OCI-LY7 (cell line): ENCODE measurements at regions not wholly inside any gene's neighbourhood (a gene's known extent, or its start where the extent isn't known, plus 50 kb on each side); places are given as distances from the start of the nearest gene placed in this dataset.

Experiments
- BruUV-seq: library from RNA; stranded (reverse); fragments of 400-500 nt; replicated peaks from 2 replicates; lab custom pipeline; 2021; lab: Mats Ljungman, UMichigan
- CTCF ChIA-PET: fragments of 300-600 bp; sonication (Branson Sonifier 250); formaldehyde crosslinking; loops from one replicate; lab custom pipeline; 2022; ENCODE audit warnings: antibody characterized with exemption; ENCODE audit not compliant: unreplicated experiment; lab: Charles Lee
- POLR2A ChIA-PET: fragments of 300-600 bp; sonication (Branson Sonifier 250); formaldehyde crosslinking; loops from one replicate; lab custom pipeline; 2022; ENCODE audit warnings: antibody characterized with exemption; lab: Charles Lee
- DNase-seq: peaks from one replicate; pipeline ENCODE4 v3.0.0-alpha.2; 2015; ENCODE audit warnings: low spot score
- H2AFZ ChIP-seq: fragments of 200-600 bp; sonication (generic), shearing (Covaris generic); 2 replicates; pipeline ENCODE4 v1.6.1; 2014; ENCODE audit warnings: mild to moderate bottlenecking, antibody characterized with exemption, low read length, moderate library complexity
- H3K27ac ChIP-seq: fragments of 200-600 bp; sonication (generic); 2 replicates; pipeline ENCODE4 v1.5.1; 2014; ENCODE audit warnings: mixed run types, low read depth, mild to moderate bottlenecking, moderate library complexity, low read length, inconsistent platforms; ENCODE audit not compliant: poor library complexity, severe bottlenecking
- H3K36me3 ChIP-seq: fragments of 200-600 bp; sonication (generic); 2 replicates; pipeline ENCODE4 v1.6.1; 2014; ENCODE audit warnings: mild to moderate bottlenecking, antibody characterized with exemption, low read length, moderate library complexity, mixed read lengths; ENCODE audit not compliant: insufficient read depth
- H3K4me1 ChIP-seq: fragments of 200-600 bp; sonication (generic); 2 replicates; pipeline ENCODE4 v1.5.1; 2014; ENCODE audit warnings: mild to moderate bottlenecking, low read length; ENCODE audit not compliant: insufficient read depth, poor library complexity, severe bottlenecking
- H3K4me2 ChIP-seq: fragments of 200-600 bp; sonication (generic); 2 replicates; pipeline ENCODE4 v1.6.1; 2014; ENCODE audit warnings: mild to moderate bottlenecking, low read length
- H3K4me3 ChIP-seq: fragments of 200-600 bp; sonication (generic); 2 replicates; pipeline ENCODE4 v1.5.1; 2014; ENCODE audit warnings: mild to moderate bottlenecking, low read depth, low read length; ENCODE audit not compliant: poor library complexity, severe bottlenecking
- H3K79me2 ChIP-seq: fragments of 200-600 bp; sonication (generic); 2 replicates; pipeline ENCODE4 v1.6.1; 2016; ENCODE audit warnings: low read depth, mild to moderate bottlenecking, low read length, moderate library complexity, mixed read lengths; ENCODE audit not compliant: insufficient read depth
- H3K9me2 ChIP-seq: fragments of 200-600 bp; sonication (generic); 2 replicates; pipeline ENCODE4 v1.6.1; 2016; ENCODE audit warnings: mild to moderate bottlenecking, low read length, mixed read lengths; ENCODE audit not compliant: insufficient read depth
- H3K9me3 ChIP-seq: fragments of 200-600 bp; sonication (generic); 2 replicates; pipeline ENCODE4 v1.6.1; 2014; ENCODE audit warnings: mild to moderate bottlenecking, mixed run types, low read length, mixed read lengths
- H4K20me1 ChIP-seq: fragments of 200-600 bp; sonication (generic); 2 replicates; pipeline ENCODE4 v1.6.1; 2014; ENCODE audit warnings: mild to moderate bottlenecking, antibody characterized with exemption, low read length, moderate library complexity, mixed read lengths; ENCODE audit not compliant: insufficient read depth
- EZH2phosphoT487 ChIP-seq: fragments of 200-600 bp; sonication (generic); IDR thresholded peaks from 2 replicates; pipeline ENCODE4 v1.6.1; 2018; ENCODE audit warnings: low read depth, borderline replicate concordance, mild to moderate bottlenecking, mixed run types, antibody characterized with exemption, low read length, moderate library complexity, mixed read lengths
- intact Hi-C: fragments of 100-400 bp; cut with micrococcal nuclease; formaldehyde crosslinking; loops from one replicate; pipeline ENCODE4 v1.10.0; 2022; ENCODE audit not compliant: unreplicated experiment
- TF ChIP-seq, protein P1 (sequence below): fragments of 200-600 bp; sonication (generic); conservative IDR thresholded peaks from 2 replicates; pipeline ENCODE4 v1.5.1; 2014; ENCODE audit warnings: mild to moderate bottlenecking, antibody characterized with exemption, low read length, moderate library complexity, mixed read lengths

GRCh38 chr13:37481011-37481884 lies 117.3 kb downstream of the POSTN start:
- Histone ChIP-seq H3K9me3 (no peaks in the 10 kb centered on the region), H3K4me3 (no peak overlapping the region), H3K4me2 (no peak overlapping the region), H3K4me1 (no peaks in the 10 kb centered on the region), H4K20me1 (no peaks in the 10 kb centered on the region), H2AFZ (no peak overlapping the region), H3K27ac (no peak overlapping the region), H3K79me2 (no peaks in the 10 kb centered on the region), H3K9me2 (no peaks in the 10 kb centered on the region), H3K36me3 (no peaks in the 10 kb centered on the region)
- BruUV-seq, result no TSS peak
- no peak for DNase-seq
- ChIA-PET POLR2A (no interaction called here), CTCF (no interaction called here)
- no peak for TF ChIP-seq EZH2phosphoT487
- TF ChIP-seq, protein P1, sequence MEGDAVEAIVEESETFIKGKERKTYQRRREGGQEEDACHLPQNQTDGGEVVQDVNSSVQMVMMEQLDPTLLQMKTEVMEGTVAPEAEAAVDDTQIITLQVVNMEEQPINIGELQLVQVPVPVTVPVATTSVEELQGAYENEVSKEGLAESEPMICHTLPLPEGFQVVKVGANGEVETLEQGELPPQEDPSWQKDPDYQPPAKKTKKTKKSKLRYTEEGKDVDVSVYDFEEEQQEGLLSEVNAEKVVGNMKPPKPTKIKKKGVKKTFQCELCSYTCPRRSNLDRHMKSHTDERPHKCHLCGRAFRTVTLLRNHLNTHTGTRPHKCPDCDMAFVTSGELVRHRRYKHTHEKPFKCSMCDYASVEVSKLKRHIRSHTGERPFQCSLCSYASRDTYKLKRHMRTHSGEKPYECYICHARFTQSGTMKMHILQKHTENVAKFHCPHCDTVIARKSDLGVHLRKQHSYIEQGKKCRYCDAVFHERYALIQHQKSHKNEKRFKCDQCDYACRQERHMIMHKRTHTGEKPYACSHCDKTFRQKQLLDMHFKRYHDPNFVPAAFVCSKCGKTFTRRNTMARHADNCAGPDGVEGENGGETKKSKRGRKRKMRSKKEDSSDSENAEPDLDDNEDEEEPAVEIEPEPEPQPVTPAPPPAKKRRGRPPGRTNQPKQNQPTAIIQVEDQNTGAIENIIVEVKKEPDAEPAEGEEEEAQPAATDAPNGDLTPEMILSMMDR, result no peak
- intact Hi-C loops, result no loop called here

GRCh38 chr13:37479916-37480315 lies 118.7 kb downstream of the POSTN start:
- Histone ChIP-seq H3K4me2 (no peak overlapping the region), H3K9me3 (no peaks in the 10 kb centered on the region), H3K27ac (no peak overlapping the region), H3K36me3 (no peaks in the 10 kb centered on the region), H4K20me1 (no peaks in the 10 kb centered on the region), H3K9me2 (no peaks in the 10 kb centered on the region), H3K4me1 (no peaks in the 10 kb centered on the region), H3K79me2 (no peaks in the 10 kb centered on the region), H3K4me3 (no peak overlapping the region), H2AFZ (no peak overlapping the region)
- ChIA-PET CTCF (no interaction called here), POLR2A (interaction anchor here (0.7 kb wide), 1 partner anchor 33 kb away, joined by 4 read pairs; no protein-coding TSS in a partner anchor)
- no TSS peak for BruUV-seq
- intact Hi-C loops, result no loop called here
- DNase-seq, result no peak
- TF ChIP-seq EZH2phosphoT487, result no peak
- TF ChIP-seq, protein P1, result no peak

DNA sequence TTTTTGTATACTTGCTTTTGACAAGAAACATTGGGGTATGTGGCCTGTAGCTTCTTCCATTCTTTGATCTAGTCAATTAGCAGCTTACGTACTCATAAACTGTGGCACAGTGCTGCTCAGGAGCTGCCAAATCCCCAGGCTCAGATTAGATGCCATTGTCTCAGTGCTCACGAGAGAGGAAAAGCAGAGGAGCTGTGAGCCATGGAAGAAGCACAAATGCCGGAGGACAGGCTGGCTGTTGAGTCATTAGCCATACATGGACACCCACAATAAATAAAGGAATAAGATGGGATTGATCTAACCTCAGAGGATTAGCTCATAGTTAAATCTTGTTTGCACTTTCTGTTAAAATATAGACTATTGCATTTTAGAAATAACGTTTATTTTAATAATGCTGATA lies 121.7 kb downstream of the POSTN start:
- Histone ChIP-seq H3K9me2 (no peaks in the 10 kb centered on the region), H3K4me1 (no peaks in the 10 kb centered on the region), H3K4me2 (no peak overlapping the region), H3K9me3 (no peaks in the 10 kb centered on the region), H3K36me3 (no peaks in the 10 kb centered on the region), H4K20me1 (no peaks in the 10 kb centered on the region), H3K27ac (no peak overlapping the region), H2AFZ (no peak overlapping the region), H3K4me3 (no peak overlapping the region), H3K79me2 (no peaks in the 10 kb centered on the region)
- BruUV-seq, result no TSS peak
- CTCF ChIA-PET, result no interaction called here
- DNase-seq, result no peak
- TF ChIP-seq, protein P1, result no peak
- no peak for TF ChIP-seq EZH2phosphoT487
- intact Hi-C loops, result no loop called here
- POLR2A ChIA-PET, result interaction anchor here (1.2 kb wide), 1 partner anchor 9 kb away, joined by 3 read pairs; no protein-coding TSS in a partner anchor
